DMS114 treated with DMSO at 0.1 percent for 48 hours (cell line): ENCODE measurements at regions not wholly inside any gene's neighbourhood (a gene's known extent, or its start where the extent isn't known, plus 50 kb on each side); places are given as distances from the start of the nearest gene placed in this dataset.

Source experiments
- DNase-seq: peaks from one replicate; lab custom pipeline; 2025; ENCODE audit not compliant: unreplicated experiment; lab: John Stamatoyannopoulos, UW

DNA sequence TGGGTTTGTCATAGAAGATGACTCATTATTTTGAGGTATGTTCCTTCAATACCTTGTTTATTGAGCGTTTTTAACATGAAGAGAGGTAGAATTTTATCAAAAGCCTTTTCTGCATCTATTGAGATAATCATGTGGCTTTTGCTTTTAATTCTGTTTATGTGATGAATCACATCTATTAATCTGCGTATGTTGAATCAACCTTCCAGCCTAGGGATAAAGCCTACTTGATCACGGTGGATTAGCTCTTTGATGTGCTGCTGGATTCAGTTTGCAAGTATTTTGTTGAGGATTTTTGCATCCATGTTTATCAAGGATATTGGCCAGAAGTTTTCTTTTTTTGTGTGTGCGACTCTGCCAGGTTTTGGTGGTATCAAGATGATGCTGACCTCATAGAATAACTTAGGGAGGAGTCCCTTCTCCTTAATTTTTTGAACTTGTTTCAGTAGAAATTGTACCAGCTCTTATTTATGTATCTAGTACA, 602.6 kb downstream of the SNAPC1 start:
- DNase-seq, result no peak

DNA sequence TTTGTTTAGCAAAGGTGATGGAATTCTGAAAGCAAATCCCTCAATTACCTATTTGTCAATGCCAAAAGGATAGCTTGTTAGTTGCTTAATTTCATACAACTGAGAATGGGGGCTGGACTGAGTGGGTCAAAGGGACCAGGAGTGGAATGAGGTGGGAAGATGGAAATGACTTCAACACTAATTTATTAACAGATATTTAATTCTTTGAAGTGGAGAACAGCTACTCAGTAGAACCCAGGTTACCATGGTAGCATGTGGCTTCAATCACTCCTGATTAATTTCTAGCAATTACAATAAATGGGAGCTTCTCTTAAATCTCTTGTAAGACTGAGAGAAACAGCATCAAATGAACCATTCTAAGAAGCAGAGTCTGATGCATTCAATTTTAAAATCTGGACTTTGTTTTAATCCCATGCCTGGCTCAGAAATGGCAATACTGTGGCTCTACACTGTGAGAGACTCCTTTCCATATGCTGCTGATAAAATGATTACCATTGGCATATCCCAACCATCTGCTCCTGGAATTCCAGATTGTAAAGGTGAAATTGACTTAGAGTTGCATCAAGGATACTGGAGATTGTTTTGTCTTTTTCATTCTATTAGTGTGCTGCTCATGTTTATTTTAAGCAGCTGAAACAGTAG, 607.8 kb downstream of the SNAPC1 start:
- no peak for DNase-seq

- DNase-seq, result no peak
Observed at GRCh38 chr14:62373944-62374343, 611.7 kb downstream of the SNAPC1 start.

GRCh38 chr14:62378057-62378456, 615.8 kb downstream of the SNAPC1 start:
- no peak for DNase-seq

DNA sequence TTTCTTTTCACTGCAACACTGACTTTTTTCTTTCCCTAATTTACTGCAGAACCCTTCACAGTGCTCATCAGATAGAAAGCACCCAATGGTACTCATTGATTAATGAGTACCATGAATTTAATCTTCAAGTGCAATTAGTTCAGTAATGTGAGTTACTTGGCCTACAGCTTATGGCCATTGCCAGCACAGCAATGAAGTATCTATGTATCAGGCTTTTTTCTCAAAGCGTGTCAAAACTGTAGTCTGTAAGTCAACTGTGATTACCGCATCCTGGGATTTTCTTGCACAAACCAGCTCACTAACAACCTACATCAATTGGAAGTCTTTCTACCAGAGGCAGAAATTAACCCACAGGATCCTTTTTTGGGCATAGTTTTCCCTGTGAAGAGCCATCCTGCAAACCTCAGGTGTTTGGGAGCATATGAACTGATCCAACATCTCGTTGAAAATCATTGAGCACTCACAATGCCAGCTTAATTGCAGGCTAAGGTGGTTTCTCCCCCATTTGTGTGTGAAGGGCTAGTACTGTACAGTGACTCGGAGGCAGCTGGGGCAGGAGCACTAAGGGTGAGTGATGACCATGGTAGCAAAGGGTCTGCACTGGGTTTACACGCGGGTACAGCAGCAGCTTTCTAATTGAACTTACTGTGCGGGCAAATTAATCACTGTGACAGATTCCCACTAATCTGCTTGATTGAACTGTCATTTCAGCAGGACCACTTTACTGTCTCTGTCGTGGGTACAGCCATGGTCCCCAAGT, 619.3 kb downstream of the SNAPC1 start:
- DNase-seq, result no peak

DNA sequence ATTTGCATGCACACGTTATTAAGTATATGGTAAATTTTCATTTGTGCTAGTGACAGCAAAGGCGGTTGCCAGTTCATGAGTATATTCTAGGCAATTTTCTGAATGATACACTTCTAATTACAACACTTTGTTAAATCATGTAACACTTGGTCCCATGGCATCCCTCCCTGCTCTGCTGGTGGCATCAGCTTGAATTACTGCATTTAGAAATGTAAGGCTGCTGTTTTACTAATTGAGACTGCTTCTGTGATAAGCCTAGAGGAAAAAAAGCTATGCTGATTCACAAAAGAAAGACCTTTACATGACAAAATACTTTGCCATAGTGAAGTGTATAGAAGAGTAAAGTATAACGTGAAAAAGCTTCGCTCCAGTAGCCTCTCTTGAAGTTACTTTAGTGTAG, 636.1 kb downstream of the KCNH5 start:
- DNase-seq, result no peak

DNA sequence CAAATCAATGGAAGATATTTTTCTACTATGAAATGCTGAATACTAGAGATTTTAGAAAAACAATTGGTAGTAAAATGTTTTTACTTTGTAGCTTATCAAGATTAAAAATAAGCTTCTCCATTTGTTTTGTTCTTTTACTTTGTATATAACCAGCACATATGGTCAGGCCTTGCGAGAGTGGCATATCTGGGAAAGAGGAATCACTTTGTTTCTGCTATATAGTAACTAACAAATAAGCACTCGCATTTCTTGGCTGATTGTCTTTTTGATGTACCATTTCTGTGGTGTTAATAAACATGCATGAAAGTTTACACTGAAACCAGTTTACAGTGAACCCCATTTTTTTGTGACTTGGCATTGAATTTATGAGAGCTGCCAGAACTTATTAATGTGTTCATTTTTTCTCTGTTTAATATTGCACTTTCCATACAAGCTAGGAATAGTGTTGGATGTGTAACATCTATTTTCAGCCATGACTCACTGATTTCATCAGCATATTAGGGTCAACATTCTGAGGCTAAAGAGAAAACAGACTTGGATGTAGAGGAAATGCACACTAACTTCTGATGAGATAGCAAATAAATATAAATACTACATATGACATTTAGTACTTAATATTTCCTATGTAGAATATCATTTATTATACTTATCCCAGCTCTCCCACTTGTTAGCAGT, 635.5 kb downstream of the KCNH5 start:
- DNase-seq, result no peak

DNA sequence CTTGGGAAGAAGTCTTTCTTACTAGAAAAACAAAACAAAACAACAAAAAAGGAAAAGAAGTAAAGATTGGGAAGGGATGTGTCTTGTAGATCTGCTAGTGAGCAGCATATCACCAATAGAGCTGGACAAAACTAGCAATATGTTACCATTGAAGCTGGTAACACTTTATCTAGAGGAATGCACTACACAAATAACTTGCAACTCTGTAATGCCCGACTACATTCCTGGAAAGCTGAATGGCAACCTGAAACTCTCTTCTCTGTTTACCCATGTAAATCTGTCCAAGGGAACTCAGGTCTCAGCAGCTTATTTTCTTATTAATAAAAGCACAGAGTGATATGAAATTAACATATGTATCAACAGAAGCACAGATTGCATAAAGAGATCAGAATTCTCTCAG, 624.4 kb downstream of the KCNH5 start:
- no peak for DNase-seq

DNA sequence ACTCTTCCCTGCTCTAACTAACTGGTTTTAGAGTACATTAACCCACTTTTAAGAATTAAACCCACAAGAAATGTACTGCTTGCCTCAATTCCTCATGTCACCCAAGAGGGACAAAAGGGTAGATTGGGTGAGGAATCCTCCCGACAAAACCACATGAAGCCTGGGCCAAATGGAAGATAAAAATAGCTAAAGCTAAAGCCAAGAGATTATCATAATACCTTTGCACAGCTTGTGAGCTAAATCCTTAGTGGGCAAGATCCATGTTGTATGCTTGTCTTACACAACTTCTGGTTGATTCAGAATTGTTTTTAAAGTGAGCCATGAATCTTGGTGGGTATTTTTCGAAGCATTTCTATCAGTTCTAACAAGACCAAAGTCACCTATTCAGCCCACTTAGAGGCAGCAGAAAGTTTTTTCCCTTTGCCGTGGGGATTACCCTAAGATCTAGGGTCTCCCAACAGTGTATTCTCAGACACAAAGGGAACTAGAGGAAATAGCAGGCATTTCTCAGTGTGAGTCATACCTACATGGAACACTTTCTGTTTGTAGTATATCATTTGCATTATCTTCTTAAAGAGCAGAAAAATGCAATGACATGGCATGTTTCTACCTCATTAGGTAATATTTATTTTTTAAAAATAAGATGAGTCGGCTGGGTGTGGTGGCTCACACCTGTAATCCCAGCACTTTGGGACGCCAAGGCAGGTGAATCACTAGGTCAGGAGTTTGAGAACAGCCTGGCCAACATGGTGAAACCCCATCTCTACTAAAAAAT, 616.6 kb downstream of the KCNH5 start:
- DNase-seq, result no peak

- no peak for DNase-seq
Observed at GRCh38 chr14:62429683-62430082, 615.6 kb downstream of the KCNH5 start.

GRCh38 chr14:62431496-62431895, 613.8 kb downstream of the KCNH5 start:
- no peak for DNase-seq

DNA sequence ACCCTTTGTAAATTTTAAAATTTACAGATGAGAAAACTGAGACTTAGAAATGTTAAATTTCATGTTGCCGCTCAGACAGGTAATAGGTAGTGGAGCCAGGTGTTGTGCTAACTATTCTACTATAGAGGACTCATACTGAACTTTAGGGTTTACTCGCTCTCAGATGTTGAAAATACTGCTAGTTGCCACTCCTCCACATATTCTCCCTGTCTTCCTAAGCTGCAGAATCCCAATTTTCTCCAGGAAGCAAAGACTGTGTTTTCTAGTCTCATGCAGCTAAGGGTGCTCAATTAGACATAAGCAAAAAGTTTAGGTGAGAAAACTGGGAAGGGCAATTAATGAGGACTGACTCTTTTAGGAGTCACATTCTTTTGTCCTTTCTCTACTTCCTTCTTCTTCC, 612.3 kb downstream of the KCNH5 start:
- DNase-seq, result no peak

DNA sequence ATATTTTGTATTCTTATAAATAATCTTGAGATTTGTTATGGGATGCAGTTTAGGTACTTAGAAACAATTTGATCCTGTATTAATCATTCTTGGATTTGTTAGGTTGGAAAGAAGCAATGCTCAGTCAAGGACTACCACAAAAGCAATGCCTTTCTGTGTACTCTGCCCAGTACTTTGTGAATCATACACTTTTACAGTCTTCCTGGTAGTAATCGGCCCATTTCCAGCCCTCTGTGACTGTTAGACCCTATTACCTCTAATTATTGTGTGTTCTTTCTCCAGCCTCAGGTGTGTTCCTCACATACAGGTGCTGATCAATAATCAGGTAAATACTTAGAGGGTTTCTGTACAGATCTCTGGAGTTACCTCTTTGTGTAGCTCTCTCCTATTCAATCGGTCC, 609.0 kb downstream of the KCNH5 start:
- no peak for DNase-seq

DNA sequence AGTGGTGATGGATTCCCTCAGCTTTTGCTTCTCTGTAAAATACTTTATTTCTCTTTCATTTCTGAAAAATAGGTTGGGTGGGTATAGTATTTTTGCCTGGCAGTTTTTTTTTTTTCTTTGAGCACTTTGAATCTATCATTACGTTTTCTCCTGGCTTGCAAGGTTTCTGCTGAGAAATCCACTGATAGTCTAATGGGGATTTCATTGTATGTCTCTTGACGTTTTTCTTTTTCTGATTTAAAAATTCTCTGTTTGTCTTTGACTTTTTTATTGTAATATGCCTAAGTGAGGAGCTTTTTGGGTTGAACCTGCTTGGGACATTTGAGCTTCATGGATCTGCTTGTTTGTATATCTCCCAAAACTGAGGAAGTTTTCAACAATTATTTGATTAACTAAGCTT, 606.0 kb downstream of the KCNH5 start:
- DNase-seq, result no peak

DNA sequence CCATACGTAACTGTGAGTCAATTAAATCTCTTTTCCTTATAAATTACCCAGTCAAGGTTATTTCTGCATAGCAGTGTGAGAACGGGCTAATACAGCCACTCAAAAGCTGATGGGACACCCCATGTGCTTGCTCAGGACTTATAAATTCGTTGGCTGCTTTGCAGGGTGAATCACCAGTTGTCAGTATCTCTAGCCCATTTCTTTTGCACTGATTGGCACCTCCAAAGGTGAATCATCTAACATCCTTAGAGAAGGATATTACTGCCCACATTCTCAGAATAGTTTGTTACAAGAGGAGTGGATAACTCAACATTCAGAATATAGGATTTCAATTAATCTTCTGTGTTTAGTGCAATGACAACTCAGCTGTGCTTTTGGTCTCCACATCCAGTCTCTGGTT, 601.5 kb downstream of the KCNH5 start:
- no peak for DNase-seq

DNA sequence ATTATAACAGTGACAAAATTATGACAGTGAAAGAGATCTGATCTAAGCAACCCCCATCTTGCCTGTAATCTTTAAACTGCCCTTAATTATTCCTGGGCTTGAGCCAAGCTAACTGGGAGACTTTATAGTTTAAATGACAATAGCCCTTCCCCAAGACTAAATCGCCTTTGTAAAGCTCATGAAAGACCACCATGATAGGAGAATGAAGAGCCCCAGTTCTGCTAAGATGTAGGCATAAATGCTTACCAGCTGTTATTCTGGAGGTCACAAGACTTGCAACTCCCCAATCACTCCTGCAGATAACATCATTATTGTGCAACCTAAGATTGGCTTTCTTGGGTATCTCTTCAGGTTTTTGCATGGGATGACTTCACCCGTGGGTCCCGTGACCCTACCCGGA, 599.7 kb downstream of the KCNH5 start:
- DNase-seq, result no peak

GRCh38 chr14:62451221-62451620, 594.0 kb downstream of the KCNH5 start:
- no peak for DNase-seq

DNA sequence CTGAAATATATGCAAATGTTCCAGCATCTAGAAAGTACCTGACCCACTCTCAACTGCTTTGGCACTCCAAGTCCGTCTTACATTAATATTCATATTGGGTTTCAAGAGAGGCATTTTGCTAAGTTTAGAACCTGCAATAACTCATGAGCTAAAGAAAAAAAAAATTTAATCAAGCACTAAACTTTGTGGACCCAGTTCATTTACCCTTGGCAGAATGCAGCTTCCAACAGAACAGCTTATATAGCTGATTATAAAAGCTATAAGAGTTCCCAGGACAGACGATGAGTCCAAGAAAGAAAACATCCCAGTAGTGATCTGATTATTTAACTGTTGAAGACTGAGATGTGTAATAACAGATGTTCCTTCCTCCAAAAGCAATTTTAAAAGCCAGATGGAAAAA, 592.0 kb downstream of the KCNH5 start:
- no peak for DNase-seq

DNA sequence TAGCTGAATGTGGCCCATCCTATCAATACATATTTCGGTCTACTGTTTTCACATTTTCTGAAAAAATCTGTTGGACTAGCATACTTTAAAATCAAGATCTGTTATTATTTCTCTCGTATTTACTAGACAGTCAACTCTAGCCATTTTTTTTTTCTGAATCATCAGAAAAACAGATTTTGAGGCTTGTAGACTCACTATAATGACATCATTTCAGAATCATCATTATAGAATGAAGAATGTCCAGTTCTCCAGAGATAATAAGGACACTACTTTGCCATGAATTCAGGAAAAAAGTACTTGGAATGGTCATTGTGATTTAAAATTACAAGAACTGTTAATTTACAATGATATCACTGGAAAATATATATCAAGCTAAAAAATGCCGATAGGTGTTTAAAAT, 589.8 kb downstream of the KCNH5 start:
- no peak for DNase-seq

DNA sequence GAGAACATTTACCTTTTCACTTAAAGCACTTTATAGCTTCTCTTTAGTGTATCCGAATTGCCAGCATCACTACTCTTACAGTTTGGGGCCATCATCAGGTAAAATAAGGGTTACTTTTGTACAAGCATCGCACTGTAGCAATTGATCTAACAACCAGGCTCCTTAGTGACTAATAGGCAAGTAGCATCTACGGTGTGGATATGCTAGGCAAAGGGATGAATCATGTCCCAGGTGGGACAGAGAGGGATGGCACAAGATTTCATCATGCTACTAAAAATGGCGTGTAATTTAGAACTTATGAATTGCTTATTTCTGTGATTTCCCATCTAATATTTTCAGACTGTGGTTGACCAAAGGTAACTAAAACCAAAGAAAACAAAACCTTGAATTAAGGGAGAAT, 582.3 kb downstream of the KCNH5 start:
- no peak for DNase-seq

- no peak for DNase-seq
Observed at GRCh38 chr14:62468946-62469345, 576.3 kb downstream of the KCNH5 start.
